DMS53 treated with DMSO at 0.1 percent for 48 hours (cell line): ENCODE measurements at regions not wholly inside any gene's neighbourhood (a gene's known extent, or its start where the extent isn't known, plus 50 kb on each side); places are given as distances from the start of the nearest gene placed in this dataset.
A peak's percentile ranks its signal among the peaks of the same experiment; 100 is the strongest.

Source experiments
- DNase-seq: peaks from one replicate; lab custom pipeline; 2025; ENCODE audit not compliant: unreplicated experiment; lab: John Stamatoyannopoulos, UW

- no peak for DNase-seq
Observed at GRCh38 chr21:16968436-16968835, 544.4 kb upstream of the CXADR start.

GRCh38 chr21:16969636-16970035 is 543.2 kb upstream of the CXADR start:
- DNase-seq = no peak

- no peak for DNase-seq
Observed at GRCh38 chr21:16974060-16974459, 538.8 kb upstream of the CXADR start.

DNA sequence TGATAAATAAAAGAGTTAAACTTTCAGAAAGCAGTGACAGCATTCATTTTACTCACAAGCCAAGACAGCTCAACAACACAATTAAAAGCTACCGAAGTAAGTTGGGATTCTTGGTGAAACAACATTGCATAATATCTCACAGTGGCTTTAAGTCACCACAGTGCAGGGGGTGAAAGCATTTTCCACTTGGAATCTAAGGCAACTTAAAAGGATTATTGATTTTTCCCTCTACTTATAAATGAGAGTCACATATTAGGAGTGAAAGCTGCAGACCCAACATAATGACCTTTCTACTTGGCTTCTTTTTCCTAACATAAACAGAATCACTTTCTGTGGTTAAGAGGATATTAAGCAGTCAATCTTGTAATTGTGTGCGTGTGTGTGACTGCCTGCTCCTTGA is 536.6 kb upstream of the CXADR start:
- DNase-seq = no peak

DNA sequence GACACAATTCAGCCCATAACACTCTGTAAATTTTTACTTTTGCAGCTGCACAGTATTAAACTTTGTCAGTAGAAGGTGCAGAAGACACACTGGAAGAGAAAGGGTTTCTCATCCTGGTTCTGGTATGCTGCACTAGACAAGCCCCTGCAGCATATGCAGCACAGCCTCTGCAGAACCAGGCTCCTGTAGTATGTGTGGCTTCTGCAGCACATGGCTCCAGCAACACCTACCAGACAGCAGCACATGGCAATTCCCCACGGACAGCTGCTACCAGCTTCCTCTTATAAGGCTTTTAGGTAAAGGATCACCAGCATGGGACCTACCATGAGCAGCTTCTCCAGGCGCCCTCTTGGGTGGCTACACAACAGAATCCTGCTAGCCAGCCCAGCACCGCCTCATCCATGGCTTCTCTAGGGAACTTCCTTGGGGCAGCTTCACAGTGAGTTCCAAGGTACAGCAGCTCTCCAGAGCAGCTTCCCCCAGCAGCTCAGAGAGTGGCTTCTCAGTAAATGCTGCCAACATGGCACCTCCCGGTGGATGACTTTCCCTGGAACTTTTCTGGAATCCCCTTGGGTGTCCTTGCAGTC is 534.4 kb upstream of the CXADR start:
- DNase-seq = no peak

GRCh38 chr21:16979574-16979973 is 533.3 kb upstream of the CXADR start:
- no peak for DNase-seq

DNA sequence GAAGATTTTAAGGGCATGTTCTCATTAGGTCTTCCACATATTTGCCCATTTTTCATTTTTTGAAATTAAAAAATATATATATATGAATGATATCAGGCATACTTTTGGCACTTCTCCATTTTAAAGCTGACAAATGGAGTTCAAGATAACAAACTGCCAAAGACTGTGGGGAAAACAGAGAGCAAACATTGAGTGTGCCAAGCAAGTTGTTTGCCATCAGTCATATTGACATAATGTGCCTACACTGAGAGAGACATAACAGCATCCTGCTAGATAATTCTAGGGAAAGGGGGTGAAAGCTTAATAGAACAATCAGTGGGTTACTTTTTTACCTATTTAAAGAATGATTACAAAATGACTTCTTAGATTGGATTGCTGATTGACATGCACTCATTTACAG is 529.4 kb upstream of the CXADR start:
- no peak for DNase-seq

GRCh38 chr21:16992448-16992847 is 520.4 kb upstream of the CXADR start:
- no peak for DNase-seq

DNA sequence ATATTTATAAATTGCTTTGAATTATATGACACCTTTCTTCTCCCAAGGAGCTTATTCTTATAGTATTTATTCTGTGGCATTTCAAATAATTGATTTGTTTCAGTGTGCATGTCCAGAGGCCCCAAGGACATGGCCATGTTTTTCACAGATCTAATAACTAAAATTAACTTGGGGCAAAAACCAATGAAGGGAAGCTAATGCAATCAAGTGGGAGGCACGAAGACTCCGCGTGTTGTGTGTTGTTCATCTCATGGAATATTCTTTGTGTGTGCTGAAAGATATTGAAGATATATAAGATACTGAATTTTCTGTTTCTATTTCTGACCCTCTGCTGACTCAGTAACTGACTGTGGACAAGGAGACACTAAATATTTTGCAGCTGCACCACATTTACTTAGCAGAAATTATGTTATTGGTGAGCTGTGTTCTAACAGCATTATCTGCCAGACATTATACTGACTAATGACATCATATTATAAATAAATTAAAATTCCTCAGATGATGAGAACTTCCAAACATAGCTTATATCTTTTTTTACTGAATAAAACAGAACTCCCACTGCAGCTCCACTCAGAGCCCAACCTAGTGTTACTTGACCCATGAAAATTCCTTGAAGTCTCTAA is 519.3 kb upstream of the CXADR start:
- DNase-seq = no peak

DNA sequence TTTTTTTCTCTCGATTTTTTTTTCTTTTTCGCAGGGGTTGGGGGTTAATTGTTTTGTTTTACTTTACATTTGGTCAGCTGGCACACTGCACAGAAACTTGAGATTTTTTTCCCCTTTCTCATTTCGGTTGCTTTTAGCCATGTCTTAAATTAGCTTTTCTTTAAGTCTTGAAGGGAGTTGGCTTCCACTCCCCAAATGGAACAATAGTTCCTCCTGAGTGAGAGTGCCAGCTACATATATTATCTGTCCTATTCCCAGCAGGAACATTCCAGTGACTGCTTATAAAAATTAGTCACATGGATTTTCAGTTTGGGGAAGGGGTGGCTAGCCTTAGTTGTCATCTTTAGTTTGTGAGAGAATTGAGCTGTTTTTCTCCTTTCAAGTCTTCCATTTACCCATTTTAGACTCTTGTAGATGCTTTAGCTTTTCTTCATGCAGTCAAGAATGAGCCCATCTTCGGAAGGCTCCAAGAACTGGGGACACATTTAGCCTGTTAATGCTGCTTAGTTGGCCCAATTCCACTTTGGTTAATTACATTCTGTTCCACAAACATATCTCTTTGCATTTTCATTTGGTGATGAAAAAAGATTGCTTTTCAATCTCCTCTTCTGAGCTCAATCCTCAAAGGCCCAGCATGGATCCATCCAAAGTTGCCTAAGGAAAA is 510.1 kb upstream of the CXADR start:
- DNase-seq = no peak

GRCh38 chr21:17003258-17003615 is 509.6 kb upstream of the CXADR start:
- no peak for DNase-seq

DNA sequence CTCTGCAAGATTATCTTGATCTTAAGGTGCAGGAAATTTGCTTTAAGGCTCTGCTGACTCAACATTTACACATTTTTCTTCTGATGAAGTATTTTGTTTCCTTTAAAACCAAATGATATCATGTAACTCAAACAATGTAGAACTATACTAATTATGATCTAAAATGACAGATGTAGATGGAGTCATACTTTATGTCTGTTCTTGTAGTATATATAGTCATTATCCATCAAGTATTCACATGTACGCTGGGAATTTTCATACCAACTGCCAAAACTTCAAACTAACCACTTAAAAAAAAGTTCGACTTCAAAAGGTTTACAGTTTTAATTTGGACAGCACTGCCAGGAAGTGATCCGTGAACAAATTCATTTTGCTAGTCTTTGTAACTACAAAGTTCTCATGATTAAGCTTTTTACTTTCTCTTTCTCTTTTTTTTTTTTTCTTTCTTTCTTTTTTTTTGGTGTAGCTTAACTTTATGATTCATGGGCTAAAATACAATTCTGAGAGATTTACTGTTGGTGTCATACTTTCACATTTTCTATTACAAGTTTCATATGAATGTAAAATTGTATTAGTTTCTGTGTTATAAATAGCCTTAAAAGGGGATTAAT is 509.0 kb upstream of the CXADR start:
- DNase-seq = no peak

DNA sequence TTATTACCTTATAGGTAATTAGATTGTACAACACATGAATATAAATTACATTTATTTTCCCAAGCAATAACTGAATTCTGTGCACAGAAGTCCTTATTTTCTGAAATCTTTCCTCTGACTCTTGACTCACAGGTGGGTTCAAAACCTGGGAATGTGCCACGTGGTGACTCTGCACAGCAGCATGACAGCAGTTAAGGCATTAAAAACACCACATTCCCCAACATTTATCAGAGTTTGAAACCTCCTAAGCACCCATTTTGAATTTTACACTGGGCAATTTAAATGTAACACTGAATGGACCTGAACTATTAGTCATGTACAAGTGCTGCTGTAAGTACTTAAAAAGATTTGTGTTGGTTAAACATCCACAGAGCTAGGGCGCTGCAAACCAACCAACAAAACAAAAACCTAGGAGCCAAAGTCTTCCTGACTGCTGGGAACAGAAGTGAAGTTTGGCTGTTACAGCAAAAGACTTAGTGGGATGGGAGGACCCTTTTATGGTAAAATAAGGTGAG is 480.6 kb upstream of the CXADR start:
- DNase-seq = no peak

DNA sequence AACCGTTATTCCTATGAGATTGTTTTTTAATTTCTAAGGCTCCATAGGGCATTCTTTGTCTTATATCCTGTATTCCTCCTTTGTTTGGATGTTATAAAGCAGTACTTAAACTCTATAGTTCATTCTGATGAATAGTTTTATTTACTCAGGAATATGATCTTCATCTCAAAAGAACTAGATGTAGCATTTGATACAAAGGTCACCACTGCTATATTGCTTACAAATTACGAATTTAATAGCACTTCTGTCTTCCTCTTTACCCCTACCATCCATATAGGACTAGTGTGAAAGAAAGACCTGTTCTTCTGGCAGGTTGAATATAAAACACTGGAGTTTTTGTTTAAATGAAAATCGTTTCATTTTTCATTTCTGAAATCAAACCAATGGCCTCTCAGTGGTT is 468.1 kb upstream of the CXADR start:
- DNase-seq = no peak

- peak; percentile 25 for DNase-seq
Observed at GRCh38 chr21:17045214-17045853, 467.5 kb upstream of the CXADR start.

- DNase-seq = no peak
Observed at GRCh38 chr21:17048974-17049373, 463.9 kb upstream of the CXADR start.

DNA sequence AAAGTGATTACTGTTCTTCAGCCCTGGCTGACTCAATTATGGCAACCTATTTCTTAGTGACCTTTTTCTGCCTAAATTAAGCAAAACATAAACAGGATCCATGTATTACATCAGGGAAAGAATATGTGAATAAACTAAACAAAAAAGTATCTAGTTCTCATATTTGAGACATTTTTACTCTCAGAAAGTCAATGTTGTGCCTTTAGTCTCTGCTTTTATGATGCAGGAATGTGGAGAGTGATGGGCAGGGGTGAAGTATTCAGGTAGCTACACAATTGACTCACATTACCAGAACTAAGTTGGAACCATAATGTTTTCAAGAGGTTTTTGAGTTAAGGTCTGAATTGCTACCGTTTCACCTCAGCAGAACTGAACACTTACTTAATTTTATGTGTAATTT is 462.7 kb upstream of the CXADR start:
- no peak for DNase-seq

- DNase-seq = no peak
Observed at GRCh38 chr21:17050646-17051045, 462.2 kb upstream of the CXADR start.

GRCh38 chr21:17051054-17051453 is 461.8 kb upstream of the CXADR start:
- DNase-seq = no peak

DNA sequence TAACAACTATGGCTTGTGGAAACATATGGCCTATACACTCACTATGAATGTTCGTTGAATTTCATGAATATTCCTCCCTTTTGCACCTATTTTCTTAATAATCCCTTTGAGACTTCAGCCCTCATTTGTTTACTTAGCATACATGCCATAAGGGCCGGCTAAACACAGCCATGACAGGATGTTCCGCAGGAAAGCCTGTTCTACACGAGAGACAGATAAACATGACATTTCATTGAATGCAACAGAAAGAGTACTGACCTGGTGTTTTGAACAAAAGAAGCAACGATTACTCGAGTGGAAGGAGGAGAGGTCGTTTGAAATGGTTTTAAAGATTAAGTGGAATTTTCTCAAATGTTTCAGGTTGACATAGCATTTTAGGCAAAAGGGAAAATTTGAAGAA is 459.5 kb upstream of the CXADR start:
- no peak for DNase-seq

- no peak for DNase-seq
Observed at GRCh38 chr21:17059936-17060335, 452.9 kb upstream of the CXADR start.

- no peak for DNase-seq
Observed at GRCh38 chr21:17066006-17066405, 446.8 kb upstream of the CXADR start.
